Stimulated activated naive CD8-positive, alpha-beta T cell treated with anti-CD3 and anti-CD28 coated beads, Interleukin-15, Interleukin-2, amounts not matched to agents 100 U/mL and 50 U/mL, for 24 hours (primary cell): ENCODE measurements at regions not wholly inside any gene's neighbourhood (a gene's known extent, or its start where the extent isn't known, plus 50 kb on each side); places are given as distances from the start of the nearest gene placed in this dataset.

Experiments used
- ATAC-seq: fragments of 150-1000 bp; cut with Tn5 transposase; one replicate; pipeline ENCODE4 v1.10.0; 2021
- DNase-seq: peaks from one replicate; pipeline ENCODE4 v3.0.0; 2021

DNA sequence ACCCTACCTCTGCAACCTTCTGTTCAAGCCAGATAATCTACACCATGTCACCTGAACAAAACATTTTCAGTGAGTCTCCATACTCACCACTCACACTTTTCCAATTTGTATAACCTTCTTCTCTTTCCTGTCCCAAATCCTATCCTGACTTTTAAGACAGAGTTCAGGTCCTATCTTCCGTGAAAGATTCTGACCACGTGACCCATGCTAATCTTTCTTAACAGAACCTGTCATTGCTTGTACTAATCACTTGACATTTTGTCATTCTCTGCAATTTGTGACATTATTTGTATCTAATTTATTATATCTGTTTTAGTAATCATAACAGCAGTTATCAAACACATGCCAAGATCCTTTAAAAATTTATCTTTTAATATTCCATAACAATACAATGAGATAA, 132.5 kb upstream of the PRLR start:
- no peak for DNase-seq

DNA sequence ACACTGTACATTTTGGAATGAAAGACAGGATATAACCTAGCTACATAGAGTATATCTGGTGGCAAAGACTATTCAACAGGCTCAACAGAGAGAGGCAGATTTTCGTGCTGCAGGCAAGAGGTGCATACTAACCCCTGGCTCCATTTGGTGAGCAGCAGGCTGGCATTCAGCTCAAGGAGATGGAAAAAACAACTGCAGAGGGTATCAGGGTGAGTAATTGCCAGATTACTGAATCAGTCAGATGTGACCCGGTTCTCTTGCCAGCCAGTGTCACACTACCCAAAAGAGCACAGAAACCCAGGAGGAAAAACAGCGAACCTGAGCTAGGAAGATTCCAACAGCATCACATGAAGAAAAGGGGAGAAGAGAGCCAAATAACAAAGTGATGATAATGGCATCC, 130.4 kb upstream of the PRLR start:
- ATAC-seq (no peak), DNase-seq (no peak)

More for the DNA sequence above, 132.5 kb upstream of the PRLR start:
- no peak for ATAC-seq

DNA sequence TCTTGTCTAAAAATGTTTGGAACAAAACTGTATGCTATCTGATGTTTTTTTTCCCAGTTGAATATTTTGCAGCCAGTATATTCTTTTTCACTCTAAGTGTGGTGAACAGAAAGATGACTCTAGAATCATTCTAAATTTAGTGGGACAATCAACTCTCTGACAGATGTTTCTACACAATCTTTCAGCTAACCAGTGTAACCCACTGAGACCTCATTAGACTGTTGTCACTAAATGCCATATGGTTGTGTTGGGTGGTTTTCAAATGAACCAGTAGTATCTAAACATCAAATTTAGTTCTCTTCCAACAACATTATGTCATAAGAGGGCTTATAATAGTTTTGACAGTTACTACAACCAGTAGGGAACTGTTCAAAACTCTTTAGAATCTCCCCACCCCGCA, 129.6 kb upstream of the PRLR start:
- no peak for ATAC-seq
- no peak for DNase-seq

DNA sequence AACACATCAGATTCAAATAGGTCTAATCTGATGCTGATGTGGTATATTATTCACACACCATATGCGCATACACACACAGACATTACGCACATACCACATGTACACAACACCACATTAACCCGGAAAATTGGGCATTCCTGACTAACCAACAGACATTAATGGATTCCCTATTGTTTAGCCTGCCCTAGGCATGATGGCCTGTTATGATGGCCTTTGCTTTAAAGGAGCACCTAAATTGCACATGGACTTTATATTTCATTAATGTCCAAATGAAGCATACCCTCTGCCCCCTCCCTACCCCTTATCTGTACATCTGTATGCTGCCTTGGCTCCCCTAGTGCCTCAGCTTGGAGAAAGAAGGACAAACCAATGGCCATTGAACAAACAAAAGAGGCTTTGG, 127.7 kb upstream of the PRLR start:
- no peak for ATAC-seq
- DNase-seq: no peak

DNA sequence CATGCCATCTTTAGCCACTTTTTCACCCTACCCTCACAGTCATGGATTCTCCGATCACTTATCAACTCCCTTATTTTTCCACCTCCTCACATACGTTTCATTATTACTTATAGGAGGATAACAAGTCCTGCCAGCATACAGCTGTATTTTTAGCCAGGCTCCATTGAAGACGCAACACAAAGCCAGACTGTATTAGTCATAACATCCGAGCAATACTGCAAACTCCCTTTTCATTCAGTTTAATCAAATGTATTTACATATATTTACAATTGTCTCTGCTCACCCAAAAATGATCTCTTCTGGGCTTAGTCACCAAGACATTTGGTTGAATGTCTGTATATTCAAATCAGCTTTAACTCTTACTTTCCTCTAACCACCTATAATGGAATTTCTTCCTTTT, 126.4 kb upstream of the PRLR start:
- ATAC-seq (no peak), DNase-seq (no peak)

DNA sequence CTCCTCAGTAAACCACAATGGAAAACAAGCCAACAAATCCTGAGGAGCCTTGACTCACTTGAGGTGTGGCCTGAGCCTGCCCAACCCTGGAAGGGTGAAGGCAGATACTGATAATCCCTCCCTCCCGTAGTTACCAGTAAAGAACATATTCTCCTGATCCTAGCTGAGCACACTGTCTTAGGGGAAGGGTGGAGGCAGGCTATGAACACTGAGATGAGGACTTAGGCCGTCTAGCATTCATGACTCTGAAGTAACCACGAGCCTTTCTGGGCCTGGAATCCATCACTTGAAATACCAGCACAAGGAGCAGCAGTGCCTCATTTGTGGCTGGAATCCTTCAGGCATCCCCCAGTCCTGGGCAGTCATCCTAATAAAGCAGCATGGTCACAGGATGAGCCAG, 124.5 kb upstream of the PRLR start:
- no peak for ATAC-seq
- DNase-seq: no peak

DNA sequence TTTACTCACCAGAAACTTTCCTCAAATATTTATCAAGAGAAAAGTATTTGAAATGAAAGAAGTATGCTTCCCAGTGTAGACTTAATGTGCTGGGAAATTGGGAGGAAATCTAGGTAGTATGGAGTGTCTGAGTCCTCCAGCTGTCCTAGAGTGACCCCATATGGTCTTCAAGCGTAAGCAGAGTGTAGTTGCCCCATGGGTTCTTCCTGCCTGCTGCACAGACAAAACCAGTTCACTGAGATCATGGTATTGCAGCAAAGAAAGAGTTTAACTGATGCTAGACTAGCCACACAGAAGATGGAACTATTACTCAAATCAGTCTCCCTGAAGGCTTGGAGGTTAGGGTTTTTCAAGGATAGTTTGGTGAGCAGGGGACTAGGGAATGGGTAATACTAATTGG, 114.9 kb upstream of the PRLR start:
- DNase-seq (no peak), ATAC-seq (no peak)

DNA sequence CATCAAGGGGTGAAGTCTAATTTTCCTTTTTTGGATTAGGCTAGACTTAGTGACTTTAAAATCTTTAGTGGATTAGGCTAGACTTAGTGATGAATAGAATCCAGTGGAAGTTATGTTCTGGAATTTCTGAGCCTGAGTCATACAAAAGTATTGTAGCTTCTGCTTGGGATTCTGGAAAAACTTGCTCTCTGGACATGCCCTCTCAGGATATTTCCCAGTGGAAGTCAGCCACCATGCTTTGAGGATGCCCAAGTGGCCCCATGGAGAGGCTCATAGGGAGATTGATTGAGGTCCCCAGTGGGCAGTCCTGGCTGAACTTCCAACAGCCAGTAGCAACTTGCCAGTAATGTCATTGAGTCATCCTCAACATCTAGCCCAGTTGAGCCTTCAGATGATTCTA, 112.4 kb upstream of the PRLR start:
- no peak for DNase-seq
- ATAC-seq: no peak

DNA sequence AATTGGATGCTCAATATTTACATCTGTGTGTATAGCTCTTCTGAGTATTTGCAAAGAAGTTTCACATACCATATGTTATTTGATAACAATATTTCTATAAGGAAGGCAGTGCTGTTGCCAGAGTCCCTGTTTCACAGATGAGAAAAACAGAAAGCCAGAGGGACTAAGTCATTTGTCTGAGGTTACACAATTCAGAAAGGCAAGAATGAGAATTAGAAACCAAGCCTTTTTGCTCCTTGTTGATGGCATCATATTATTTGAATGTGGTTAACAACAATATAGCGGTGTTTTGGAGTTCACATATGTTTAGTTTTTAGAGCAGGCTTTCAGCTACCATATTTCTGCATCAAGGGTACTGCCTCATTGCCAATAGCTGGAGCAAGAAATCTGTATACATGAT, 110.9 kb upstream of the PRLR start:
- no peak for ATAC-seq
- no peak for DNase-seq

DNA sequence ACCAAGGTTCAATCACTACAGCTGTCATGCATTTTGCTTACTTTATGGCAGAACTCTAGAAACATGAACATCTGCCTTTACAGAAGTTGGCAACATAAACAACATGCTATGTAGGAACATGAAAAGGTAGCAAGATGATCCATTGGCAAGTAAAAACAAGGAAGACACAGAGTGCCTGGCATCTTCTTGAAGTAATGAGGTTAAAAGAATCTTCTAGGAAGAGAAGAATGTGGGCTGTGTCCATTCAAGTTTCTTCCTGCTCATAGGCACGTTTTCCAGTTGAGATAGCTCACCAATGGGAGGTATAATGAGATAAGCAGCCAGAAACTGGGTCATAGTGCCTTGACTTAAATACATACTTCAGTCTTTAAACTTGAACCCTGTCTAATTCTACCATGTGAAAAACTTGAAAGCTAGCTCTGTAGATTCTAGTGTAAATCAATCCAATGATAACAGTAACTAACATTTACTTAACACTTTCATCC, 109.4 kb upstream of the PRLR start:
- DNase-seq: no peak
- no peak for ATAC-seq

DNA sequence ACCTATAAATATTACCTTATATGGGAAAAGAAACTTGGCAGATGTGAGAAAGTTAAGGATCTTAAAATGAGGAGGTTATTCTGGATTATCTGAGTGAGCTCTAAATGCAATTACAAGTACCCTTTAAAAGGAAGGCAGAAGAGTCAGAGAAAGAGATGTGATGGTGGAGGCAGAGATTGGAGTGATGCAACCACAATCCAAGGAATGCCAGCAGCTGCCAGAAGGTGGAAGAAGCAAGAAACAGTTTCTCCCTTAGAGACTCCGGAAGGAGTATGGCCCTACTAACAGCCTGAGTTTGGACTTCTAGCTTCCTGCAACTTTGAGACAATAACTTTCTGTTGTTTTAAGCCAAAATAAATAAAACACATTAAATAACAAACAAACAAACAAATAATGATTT, 108.7 kb upstream of the PRLR start:
- DNase-seq (no peak), ATAC-seq (no peak)

DNA sequence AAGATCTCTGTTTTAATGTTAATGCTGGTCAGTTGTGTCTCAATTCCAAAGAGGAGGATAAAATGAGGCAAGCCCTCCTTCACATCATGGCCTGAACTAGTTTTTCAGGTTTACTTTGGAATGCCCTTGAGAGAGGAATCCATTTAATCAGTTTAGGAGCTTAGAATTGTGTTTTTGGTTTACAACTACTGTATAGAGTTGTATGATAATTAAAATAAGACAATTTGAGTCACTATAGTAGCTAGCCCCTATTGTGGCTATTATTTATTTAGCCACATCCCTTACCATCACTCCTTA, 107.8 kb upstream of the PRLR start:
- ATAC-seq (no peak), DNase-seq (no peak)

DNA sequence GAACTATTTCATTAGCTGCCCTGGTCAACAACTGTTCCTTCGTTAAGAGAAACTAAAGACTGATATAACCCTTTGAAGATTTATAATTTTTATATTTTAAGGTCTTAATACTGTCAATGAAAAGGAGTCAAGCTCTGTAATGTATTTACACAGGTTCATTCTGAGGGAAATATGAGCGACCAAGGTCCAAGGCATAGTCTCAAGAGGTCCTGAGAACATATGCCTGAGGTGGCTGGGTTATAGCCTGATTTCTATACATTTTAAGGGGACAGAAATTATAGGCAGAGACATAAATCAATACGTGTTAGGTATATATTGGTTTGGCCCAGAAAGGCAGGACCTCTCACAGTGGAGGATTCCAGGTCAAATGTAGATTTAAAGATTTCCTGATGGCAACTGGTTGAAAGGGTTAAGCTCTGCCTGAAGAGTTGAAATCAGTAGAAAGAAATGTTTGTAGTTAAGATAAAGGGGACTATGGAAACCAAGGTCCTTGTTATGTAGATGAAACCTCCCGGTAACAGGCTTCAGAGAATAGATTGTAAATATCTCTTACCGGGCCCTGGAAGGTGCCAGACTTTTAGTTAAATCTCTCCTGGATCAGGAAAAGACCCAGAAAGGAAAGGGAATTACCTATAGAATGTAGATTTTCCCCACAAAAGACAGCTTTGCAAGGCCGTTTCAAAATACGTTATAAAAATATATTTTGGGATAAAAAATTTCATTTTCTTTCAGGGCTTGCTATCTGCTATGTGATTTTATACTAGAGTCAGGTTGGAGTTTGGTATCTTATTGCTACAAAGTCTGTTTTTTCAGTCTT, 107.3 kb upstream of the PRLR start:
- ATAC-seq (no peak), DNase-seq (no peak)

DNA sequence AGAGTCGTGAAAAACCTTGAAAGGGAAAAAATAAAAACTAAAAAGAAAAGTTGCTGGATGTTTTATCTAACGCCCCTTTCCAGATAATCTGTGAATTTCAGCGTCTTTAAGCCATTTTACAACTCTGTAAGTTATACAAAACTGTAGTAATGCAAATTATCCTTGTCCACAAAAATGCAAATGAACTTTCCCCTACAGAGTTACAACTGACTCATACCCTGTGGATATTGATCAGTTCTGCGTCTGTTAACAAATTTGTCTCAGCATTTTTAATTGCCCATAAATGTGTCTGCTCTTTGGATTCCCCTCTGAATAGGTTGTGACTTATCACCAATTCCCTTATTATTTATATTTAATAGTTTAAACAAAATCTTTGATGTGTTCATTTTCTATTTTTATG, 105.9 kb upstream of the PRLR start:
- DNase-seq (no peak), ATAC-seq (no peak)

DNA sequence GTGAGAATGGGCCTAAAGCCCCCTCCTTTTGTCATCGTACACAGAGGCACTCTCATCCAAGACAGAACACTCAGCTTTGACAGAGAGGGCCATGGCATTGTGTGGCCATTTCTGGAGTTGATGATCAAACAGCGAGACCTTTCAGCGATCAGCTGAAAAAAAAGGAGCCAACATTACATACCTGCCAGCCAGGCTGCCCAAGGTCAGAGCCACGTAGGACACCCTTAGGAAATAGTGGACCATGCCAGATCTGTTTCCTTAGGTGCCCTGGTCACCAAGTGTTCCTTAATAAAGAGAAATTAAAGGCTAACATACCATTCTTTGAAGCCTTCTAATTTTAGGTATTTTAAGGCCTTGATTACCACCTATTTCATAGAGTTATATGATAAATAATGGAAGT, 105.5 kb upstream of the PRLR start:
- no peak for DNase-seq
- ATAC-seq: no peak

DNA sequence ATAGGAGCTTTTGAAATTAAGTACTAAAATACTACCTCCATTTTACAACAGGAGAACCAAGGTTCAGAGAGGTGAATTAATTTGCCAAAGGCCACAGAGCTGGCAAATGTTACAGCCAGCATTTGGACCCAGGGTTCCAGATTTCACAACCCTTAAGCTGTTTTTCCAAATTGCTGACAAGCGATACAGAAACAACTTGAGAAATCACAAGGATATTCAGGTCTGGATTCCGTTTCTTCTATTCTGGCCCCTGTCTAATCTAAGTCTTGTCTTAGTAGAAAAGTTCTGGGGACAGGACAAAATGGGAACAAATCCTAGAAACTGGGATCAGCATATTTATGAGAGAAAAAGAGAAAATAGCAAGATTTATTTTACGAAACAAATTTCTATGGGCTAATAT, 103.1 kb upstream of the PRLR start:
- no peak for ATAC-seq
- no peak for DNase-seq

DNA sequence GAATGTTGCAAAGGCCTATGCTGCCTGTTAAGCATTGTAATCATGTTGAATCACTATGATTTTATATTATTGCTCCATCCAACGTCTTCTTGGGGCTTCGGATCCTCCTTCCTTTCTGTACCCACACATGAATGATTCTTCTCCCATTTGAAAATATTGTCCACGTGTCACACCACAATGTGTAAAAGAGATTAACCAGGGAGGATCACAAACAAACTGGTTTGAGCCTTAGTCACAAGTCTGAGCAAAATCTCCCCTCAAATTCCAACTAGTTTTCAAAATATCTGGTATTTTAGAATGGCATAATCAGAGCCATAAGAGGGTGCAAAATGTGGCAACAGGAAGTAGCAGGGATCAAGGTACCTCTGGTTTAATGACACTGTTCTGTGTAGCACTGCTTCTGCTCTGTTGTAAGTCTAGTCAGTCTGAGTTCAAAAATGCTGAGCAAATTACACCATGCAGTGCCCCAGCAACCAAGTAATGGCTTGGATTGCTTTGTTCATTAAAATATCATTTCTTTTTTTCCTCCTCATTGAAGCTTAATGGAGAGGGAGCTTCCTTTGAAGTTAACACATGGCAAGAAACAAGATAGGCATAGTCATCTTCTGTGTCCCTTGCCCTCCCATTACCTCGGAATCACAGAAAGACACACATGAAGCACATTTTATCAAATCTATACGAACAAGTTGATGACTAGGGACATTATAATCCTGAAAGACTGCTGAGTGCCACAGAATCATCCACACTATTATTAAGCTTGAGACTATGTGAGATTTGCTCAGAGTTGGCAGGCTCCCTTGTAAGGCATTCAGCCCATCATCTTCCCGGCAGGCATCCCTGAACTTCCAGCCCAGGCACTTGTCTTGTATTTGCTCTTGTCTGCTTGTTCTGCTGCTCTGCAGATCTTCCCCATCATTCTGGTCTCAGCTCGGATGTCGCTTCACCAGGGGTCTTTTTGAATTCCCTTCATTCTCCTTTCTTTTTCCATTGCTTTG, 102.0 kb upstream of the PRLR start:
- DNase-seq (no peak), ATAC-seq (no peak)

DNA sequence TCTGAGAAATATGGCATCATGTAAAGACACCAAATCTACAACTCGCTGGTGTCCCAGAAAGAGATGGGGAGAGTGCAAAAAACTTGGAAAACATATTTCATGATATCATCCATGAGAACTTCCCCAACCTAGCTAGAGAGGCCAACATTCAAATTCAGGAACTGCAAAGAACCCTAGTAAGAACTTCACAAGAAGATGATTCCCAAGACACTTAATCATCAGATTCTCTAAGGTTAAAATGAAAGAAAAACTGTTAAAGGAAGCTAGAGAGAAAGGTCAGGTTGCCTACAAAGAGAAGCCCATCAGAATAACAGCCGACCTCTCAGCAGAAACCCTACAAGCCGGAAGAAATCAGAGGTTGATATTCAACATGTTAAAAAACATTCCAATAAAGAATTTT, 95.5 kb upstream of the PRLR start:
- DNase-seq (no peak), ATAC-seq (no peak)

DNA sequence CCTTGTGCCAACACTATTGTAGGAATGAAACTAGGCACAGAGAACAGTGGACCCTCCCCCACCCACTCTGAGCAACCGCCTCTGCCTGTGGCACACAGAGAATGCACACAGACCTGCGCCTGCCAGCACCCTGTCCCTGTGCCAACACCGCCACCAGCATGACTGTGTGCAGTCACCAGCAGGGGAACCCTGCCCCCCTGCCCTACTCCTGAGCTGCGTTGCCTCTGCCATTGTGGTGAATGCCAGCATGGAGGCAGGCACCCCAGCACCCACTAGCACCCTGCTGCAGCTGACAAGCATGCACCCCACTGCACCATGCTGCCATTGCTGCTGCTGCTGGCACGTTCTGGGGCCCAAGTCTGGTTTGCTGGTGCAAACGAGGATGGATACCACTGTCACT, 94.4 kb upstream of the PRLR start:
- DNase-seq (no peak), ATAC-seq (no peak)

DNA sequence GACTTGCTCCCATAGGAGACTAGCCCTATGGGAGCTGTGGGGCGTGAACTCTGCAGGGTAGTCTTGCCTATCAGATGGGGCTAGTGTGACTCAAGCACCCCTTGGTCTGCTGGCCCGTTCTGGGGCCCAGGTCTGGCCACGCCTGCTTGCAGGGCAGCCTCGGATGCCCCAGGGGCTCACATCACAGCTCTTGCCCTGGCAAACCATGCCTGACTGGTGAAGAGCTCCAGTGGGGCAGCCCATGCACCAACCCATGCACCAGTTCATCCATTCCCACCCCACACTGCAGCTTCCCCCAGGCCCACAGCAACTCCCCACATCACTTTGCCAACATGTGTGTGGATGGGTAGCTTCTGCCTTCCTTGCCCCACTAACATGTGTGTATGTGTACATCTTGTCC, 93.9 kb upstream of the PRLR start:
- DNase-seq: no peak
- no peak for ATAC-seq

DNA sequence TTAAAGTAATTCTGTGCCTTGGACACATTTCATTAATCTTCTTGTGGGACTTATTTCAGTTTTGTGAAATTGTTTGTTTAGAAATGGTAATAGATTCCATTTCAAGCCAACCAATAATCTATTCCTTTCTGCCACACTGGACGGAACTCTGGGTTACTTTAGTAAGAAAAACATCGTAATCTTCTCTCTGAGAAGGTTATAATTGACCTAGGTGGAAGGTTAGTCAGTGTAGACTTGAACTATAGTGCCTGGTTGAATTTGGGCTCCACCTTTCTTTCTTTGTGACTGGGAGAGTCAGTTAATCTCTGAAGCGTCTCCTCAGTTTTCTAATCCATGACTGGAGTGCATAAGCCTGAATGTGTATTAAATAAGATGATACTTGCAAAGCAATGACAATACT, 89.7 kb upstream of the PRLR start:
- ATAC-seq (peak; percentile 64), DNase-seq (no peak)

DNA sequence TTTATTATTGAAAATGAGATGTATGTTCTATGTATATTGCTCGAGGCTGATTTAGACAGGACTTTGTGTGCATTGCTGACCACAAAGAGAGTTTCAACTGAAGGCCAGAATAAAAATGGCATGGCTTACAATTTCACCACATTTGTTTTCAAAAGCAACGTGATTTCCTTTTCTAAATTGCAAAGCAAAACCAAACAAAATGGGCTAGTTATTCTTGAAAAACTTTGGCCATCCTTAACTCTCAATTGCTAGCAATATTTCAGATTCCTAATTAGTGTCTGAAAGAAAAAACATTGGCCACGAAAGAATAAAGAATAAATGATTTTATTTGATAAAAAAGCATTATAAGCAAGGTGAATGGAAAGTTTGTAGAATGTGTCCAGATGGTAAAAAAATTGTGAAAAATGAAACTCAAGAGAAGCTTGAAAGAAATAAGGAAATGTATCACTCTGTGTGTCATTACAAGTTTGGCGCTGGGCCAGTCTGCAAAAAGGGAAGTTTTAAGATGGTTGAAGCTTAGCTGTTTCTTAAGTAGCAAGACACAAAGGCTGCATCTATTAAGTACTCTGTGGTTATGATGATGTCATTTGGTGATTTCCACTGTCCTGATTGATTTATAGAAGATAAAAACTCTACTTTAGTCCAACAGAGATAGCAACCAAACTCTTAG, 89.2 kb upstream of the PRLR start:
- ATAC-seq: peak; percentile 82
- DNase-seq: peak; percentile 74

DNA sequence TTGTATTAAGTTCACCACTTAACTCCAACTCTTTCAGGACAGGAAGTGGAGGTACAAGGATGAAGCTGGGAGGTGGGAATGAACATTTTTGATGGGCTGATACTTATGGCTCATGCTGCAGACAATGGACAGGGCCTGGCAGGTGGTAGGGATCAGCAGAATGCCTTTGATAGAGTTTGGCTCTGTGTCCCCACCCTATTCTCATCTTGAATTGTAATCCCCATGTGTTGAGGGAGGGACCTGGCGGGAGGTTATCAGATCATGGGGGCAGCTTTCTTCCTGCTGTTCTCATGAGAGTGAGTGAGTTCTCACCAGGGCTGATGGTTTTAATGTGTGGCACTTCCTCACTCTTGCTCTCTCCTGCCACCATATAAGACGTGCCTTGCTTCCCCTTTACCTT, 87.3 kb upstream of the PRLR start:
- DNase-seq: no peak
- ATAC-seq: no peak
